K562 (cell line): ENCODE measurements at regions not wholly inside any gene's neighbourhood (a gene's known extent, or its start where the extent isn't known, plus 50 kb on each side); places are given as distances from the start of the nearest gene placed in this dataset.

Experiments used
- CTCF ChIP-seq, 3 experiments: IDR thresholded peaks in 2 of 3; conservative IDR thresholded peaks in 1 of 3; 2 replicates each; pipeline ENCODE4 v1.5.1; 2011 to 2012; ENCODE audit warnings: low read length in 3 of 3, mild to moderate bottlenecking in 3 of 3, control low read depth in 2 of 3, improper control_type of control experiment in 1 of 3, inconsistent platforms in 1 of 3, low read depth in 1 of 3, mixed read lengths in 1 of 3, moderate library complexity in 1 of 3; ENCODE audit not compliant: insufficient read depth in 2 of 3
- HNRNPUL1 ChIP-seq: fragments of 200-400 bp; formaldehyde crosslinking; IDR thresholded peaks from 2 replicates; pipeline ENCODE4 v1.6.1; 2017; ENCODE audit warnings: low read length
- PHB2 ChIP-seq: fragments of 450-650 bp; IDR thresholded peaks from 2 replicates; pipeline ENCODE4 v1.6.1; 2017; ENCODE audit warnings: low read depth

GRCh38 chr9:13054389-13054788 lies 225.1 kb downstream of the MPDZ start:
- TF ChIP-seq PHB2, result no peak
- TF ChIP-seq CTCF (IDR thresholded peaks at IDR 0.05 in 2 of 3, conservative IDR thresholded peaks at IDR 0.05 in 1 of 3; ENCODE audit: insufficient read depth in 2 of 3, low read depth in 1 of 3, low read length in 3 of 3), result no peak
- no peak for TF ChIP-seq HNRNPUL1
